ENCODE measurements at regions not wholly inside any gene's neighbourhood (a gene's known extent, or its start where the extent isn't known, plus 50 kb on each side); places are given as distances from the start of the nearest gene placed in this dataset.

DNA sequence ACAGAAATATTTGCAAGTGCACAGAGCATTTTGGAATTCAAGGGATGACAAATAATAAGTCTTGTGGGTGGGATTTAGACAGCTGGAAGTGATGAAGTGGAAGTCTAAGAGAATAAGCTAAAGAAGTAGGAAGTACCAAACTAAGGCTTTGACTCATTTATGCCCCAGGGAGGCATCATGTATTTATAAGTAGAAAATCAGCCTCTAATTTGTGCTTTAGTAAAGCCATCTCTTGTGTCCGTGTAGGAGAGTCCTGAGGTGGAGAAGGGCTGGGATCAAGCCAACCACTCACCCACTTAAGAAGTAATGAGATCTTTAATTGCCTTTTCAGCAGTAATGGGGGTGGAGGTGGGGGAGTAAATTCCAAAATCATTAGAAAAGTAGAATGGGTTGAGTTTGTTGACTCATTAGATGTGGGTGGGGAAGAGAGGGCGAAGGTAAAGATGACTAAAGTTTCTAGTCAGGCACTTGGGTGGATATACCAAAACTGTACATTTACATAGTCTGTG lies 356.7 kb downstream of the STIM2 start:
- ChIA-PET CTCF (no interaction called here), POLR2A (no interaction called here)
- H3K27ac Mint-ChIP-seq = no peak overlapping the region
- no peak for DNase-seq
- Histone ChIP-seq H3K27ac (ENCODE audit: low read depth, low read length) (no peak overlapping the region), H3K4me1 (ENCODE audit: insufficient read depth, low read length) (no peaks in the 10 kb centered on the region), H3K27me3 (ENCODE audit: insufficient read depth, low read length, poor library complexity, severe bottlenecking) (no peaks in the 10 kb centered on the region), H3K9me3 (ENCODE audit: low read length) (no peaks in the 10 kb centered on the region), H3K4me3 (ENCODE audit: low read length) (no peak overlapping the region), H3K36me3 (ENCODE audit: insufficient read depth, low read length) (no peaks in the 10 kb centered on the region)
- no peaks in the 10 kb centered on the region for H3K4me1 Mint-ChIP-seq
- H3K9me3 Mint-ChIP-seq = peaks cover 0 to 6% (median 5%) of the 10 kb centered on the region in 5 donors
- no peak overlapping the region for H3K4me3 Mint-ChIP-seq
- H3K27me3 Mint-ChIP-seq = no peaks in the 10 kb centered on the region
- no peaks in the 10 kb centered on the region for H3K36me3 Mint-ChIP-seq

DNA sequence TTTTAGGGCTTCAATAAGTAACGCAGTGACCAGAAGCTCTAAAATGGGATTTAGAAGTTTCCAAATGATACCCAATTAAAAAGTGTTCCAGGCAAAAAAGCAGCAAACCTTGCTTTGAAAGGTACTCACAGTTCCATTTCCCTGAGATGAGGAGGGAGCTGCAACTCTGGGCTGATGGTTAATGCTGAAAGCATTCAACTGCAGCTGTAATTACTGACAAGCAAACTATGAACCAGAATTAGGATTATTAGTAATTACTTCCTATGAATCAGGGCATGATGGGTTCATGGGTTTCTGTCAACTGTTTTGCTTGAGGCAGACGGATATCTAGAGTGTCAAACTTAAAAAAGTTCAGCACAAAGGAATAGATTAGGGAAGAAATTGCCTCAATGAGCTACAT lies 357.4 kb downstream of the STIM2 start:
- no peaks in the 10 kb centered on the region for H3K36me3 Mint-ChIP-seq
- H3K4me1 Mint-ChIP-seq = no peaks in the 10 kb centered on the region
- H3K9me3 Mint-ChIP-seq = peaks cover 0 to 6% (median 5%) of the 10 kb centered on the region in 5 donors
- H3K27ac ChIP-seq (ENCODE audit: low read depth, low read length) = no peak overlapping the region
- H3K27ac Mint-ChIP-seq = no peak overlapping the region
- no peaks in the 10 kb centered on the region for H3K4me1 ChIP-seq (ENCODE audit: insufficient read depth, low read length)
- no peak overlapping the region for H3K4me3 Mint-ChIP-seq
- no peak for DNase-seq
- no peaks in the 10 kb centered on the region for H3K36me3 ChIP-seq (ENCODE audit: insufficient read depth, low read length)
- POLR2A ChIA-PET = no interaction called here
- no peak overlapping the region for H3K4me3 ChIP-seq (ENCODE audit: low read length)
- H3K27me3 ChIP-seq (ENCODE audit: insufficient read depth, low read length, poor library complexity, severe bottlenecking) = no peaks in the 10 kb centered on the region
- H3K9me3 ChIP-seq (ENCODE audit: low read length) = no peaks in the 10 kb centered on the region
- CTCF ChIA-PET = no interaction called here
- no peaks in the 10 kb centered on the region for H3K27me3 Mint-ChIP-seq

GRCh38 chr4:27223326-27223725 lies 362.7 kb downstream of the STIM2 start:
- ChIA-PET POLR2A (no interaction called here), CTCF (no interaction called here)
- Histone ChIP-seq H3K27ac (ENCODE audit: low read depth, low read length) (no peak overlapping the region), H3K4me3 (ENCODE audit: low read length) (no peak overlapping the region), H3K4me1 (ENCODE audit: insufficient read depth, low read length) (no peaks in the 10 kb centered on the region), H3K9me3 (ENCODE audit: low read length) (no peaks in the 10 kb centered on the region), H3K36me3 (ENCODE audit: insufficient read depth, low read length) (no peaks in the 10 kb centered on the region), H3K27me3 (ENCODE audit: insufficient read depth, low read length, poor library complexity, severe bottlenecking) (no peaks in the 10 kb centered on the region)
- DNase-seq = no peak
- Mint-ChIP-seq H3K27me3 (peaks cover 2 to 3% of the 10 kb centered on the region in 2 donors), H3K27ac (no peak overlapping the region), H3K4me3 (no peak overlapping the region), H3K9me3 (peaks cover 0 to 9% (median 7%) of the 10 kb centered on the region in 5 donors), H3K36me3 (no peaks in the 10 kb centered on the region), H3K4me1 (no peaks in the 10 kb centered on the region)

GRCh38 chr4:27233531-27233930 lies 372.9 kb downstream of the STIM2 start:
- H3K27ac ChIP-seq (ENCODE audit: low read depth, low read length) = no peak overlapping the region
- POLR2A ChIA-PET = no interaction called here
- H3K9me3 Mint-ChIP-seq = no peaks in the 10 kb centered on the region

DNA sequence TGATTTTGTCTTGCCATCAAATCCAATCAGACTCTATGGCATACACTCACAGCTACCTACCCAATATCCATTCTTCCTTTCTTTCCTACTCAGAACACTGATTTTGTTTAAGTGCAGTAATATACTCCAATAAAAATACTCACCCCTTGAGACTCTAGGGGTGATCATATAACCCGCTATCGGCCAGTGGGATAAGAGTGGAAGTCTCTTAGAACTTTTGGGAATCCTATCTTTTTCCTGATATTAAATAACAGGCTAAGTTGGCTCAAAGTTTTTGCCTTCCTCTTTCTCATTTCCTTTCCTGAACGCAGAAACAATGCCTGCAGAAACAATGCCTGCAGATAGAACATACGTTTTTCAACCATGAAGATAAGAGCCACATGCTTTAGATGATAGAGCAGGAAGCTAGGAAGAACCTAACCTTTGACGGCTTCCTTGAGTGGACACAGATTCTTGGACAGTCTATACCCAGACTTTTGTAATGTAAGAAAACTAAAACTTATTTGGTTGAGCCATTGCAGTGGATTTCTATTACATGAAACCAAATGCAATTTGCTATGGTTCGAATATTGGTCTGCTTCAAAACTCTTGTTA lies 373.8 kb downstream of the STIM2 start:
- H3K36me3 Mint-ChIP-seq = no peaks in the 10 kb centered on the region
- no peak for DNase-seq
- ChIA-PET POLR2A (no interaction called here), CTCF (no interaction called here)
- Histone ChIP-seq H3K9me3 (ENCODE audit: low read length) (no peaks in the 10 kb centered on the region), H3K36me3 (ENCODE audit: insufficient read depth, low read length) (no peaks in the 10 kb centered on the region), H3K4me1 (ENCODE audit: insufficient read depth, low read length) (no peaks in the 10 kb centered on the region), H3K27ac (ENCODE audit: low read depth, low read length) (no peak overlapping the region), H3K27me3 (ENCODE audit: insufficient read depth, low read length, poor library complexity, severe bottlenecking) (no peaks in the 10 kb centered on the region), H3K4me3 (ENCODE audit: low read length) (no peak overlapping the region)
- no peaks in the 10 kb centered on the region for H3K27me3 Mint-ChIP-seq
- H3K27ac Mint-ChIP-seq = no peak overlapping the region
- no peaks in the 10 kb centered on the region for H3K9me3 Mint-ChIP-seq
- no peaks in the 10 kb centered on the region for H3K4me1 Mint-ChIP-seq
- H3K4me3 Mint-ChIP-seq = no peak overlapping the region

More at GRCh38 chr4:27233531-27233930, 372.9 kb downstream of the STIM2 start:
- H3K27me3 ChIP-seq (ENCODE audit: insufficient read depth, low read length, poor library complexity, severe bottlenecking) = no peaks in the 10 kb centered on the region
- no peaks in the 10 kb centered on the region for H3K4me1 ChIP-seq (ENCODE audit: insufficient read depth, low read length)
- Mint-ChIP-seq H3K27me3 (no peaks in the 10 kb centered on the region), H3K4me3 (no peak overlapping the region), H3K27ac (no peak overlapping the region), H3K4me1 (no peaks in the 10 kb centered on the region), H3K36me3 (no peaks in the 10 kb centered on the region)
- DNase-seq = no peak
- H3K4me3 ChIP-seq (ENCODE audit: low read length) = no peak overlapping the region
- CTCF ChIA-PET = no interaction called here
- H3K36me3 ChIP-seq (ENCODE audit: insufficient read depth, low read length) = no peaks in the 10 kb centered on the region
- no peaks in the 10 kb centered on the region for H3K9me3 ChIP-seq (ENCODE audit: low read length)

- ChIA-PET CTCF (no interaction called here), POLR2A (no interaction called here)
- Histone ChIP-seq H3K27me3 (ENCODE audit: insufficient read depth, low read length, poor library complexity, severe bottlenecking) (no peaks in the 10 kb centered on the region), H3K27ac (ENCODE audit: low read depth, low read length) (no peak overlapping the region), H3K4me3 (ENCODE audit: low read length) (no peak overlapping the region), H3K9me3 (ENCODE audit: low read length) (no peaks in the 10 kb centered on the region), H3K36me3 (ENCODE audit: insufficient read depth, low read length) (no peaks in the 10 kb centered on the region), H3K4me1 (ENCODE audit: insufficient read depth, low read length) (no peaks in the 10 kb centered on the region)
- Mint-ChIP-seq H3K4me1 (no peaks in the 10 kb centered on the region), H3K36me3 (no peaks in the 10 kb centered on the region), H3K4me3 (no peak overlapping the region), H3K27ac (no peak overlapping the region), H3K27me3 (no peaks in the 10 kb centered on the region), H3K9me3 (peaks cover 0 to 3% (median 0%) of the 10 kb centered on the region in 5 donors)
- no peak for DNase-seq
Measured at GRCh38 chr4:27239641-27240040, 379.0 kb downstream of the STIM2 start.

- H3K4me3 Mint-ChIP-seq = no peak overlapping the region
- DNase-seq = no peak
- Histone ChIP-seq H3K27ac (ENCODE audit: low read depth, low read length) (no peak overlapping the region), H3K9me3 (ENCODE audit: low read length) (no peaks in the 10 kb centered on the region), H3K27me3 (ENCODE audit: insufficient read depth, low read length, poor library complexity, severe bottlenecking) (no peaks in the 10 kb centered on the region), H3K36me3 (ENCODE audit: insufficient read depth, low read length) (no peaks in the 10 kb centered on the region), H3K4me3 (ENCODE audit: low read length) (no peak overlapping the region), H3K4me1 (ENCODE audit: insufficient read depth, low read length) (no peaks in the 10 kb centered on the region)
- no peaks in the 10 kb centered on the region for H3K4me1 Mint-ChIP-seq
- ChIA-PET POLR2A (no interaction called here), CTCF (no interaction called here)
- H3K27me3 Mint-ChIP-seq = no peaks in the 10 kb centered on the region
- H3K9me3 Mint-ChIP-seq = peaks cover 0 to 3% (median 2%) of the 10 kb centered on the region in 5 donors
- no peaks in the 10 kb centered on the region for H3K36me3 Mint-ChIP-seq
- H3K27ac Mint-ChIP-seq = no peak overlapping the region
Measured at GRCh38 chr4:27242217-27242616, 381.6 kb downstream of the STIM2 start.

GRCh38 chr4:27245216-27245615 lies 384.6 kb downstream of the STIM2 start:
- POLR2A ChIA-PET = no interaction called here
- H3K4me3 ChIP-seq (ENCODE audit: low read length) = no peak overlapping the region
- no peak overlapping the region for H3K27ac ChIP-seq (ENCODE audit: low read depth, low read length)
- no peaks in the 10 kb centered on the region for H3K36me3 ChIP-seq (ENCODE audit: insufficient read depth, low read length)
- no peaks in the 10 kb centered on the region for H3K4me1 ChIP-seq (ENCODE audit: insufficient read depth, low read length)
- Mint-ChIP-seq H3K36me3 (no peaks in the 10 kb centered on the region), H3K9me3 (peaks cover 0 to 3% (median 2%) of the 10 kb centered on the region in 5 donors), H3K4me1 (no peaks in the 10 kb centered on the region), H3K4me3 (no peak overlapping the region), H3K27me3 (no peaks in the 10 kb centered on the region), H3K27ac (no peak overlapping the region)
- H3K9me3 ChIP-seq (ENCODE audit: low read length) = no peaks in the 10 kb centered on the region
- CTCF ChIA-PET = no interaction called here
- no peak for DNase-seq
- no peaks in the 10 kb centered on the region for H3K27me3 ChIP-seq (ENCODE audit: insufficient read depth, low read length, poor library complexity, severe bottlenecking)

DNA sequence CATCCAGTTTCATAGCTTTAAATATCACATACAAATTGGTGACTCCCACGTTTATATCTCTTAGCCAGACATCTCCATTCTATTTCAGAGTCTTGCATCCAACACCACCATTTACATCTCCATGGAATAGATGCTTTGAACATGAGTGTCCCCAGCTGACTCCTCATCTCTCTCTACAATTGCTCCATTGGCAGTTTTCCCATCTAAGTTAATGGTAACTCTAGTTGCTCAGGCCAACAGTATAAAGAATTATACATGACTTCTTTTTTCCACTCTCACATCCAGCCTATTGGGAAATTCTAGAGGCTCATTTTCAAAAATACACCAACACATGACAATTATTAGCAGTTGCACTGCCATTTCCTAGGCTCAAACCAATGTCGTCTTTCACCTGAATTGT lies 388.2 kb downstream of the STIM2 start:
- H3K36me3 Mint-ChIP-seq = no peaks in the 10 kb centered on the region
- no peak for DNase-seq
- H3K27me3 Mint-ChIP-seq = no peaks in the 10 kb centered on the region
- Histone ChIP-seq H3K27ac (ENCODE audit: low read depth, low read length) (no peak overlapping the region), H3K27me3 (ENCODE audit: insufficient read depth, low read length, poor library complexity, severe bottlenecking) (no peaks in the 10 kb centered on the region), H3K4me3 (ENCODE audit: low read length) (no peak overlapping the region), H3K9me3 (ENCODE audit: low read length) (no peaks in the 10 kb centered on the region), H3K36me3 (ENCODE audit: insufficient read depth, low read length) (no peaks in the 10 kb centered on the region), H3K4me1 (ENCODE audit: insufficient read depth, low read length) (no peaks in the 10 kb centered on the region)
- no peak overlapping the region for H3K27ac Mint-ChIP-seq
- ChIA-PET CTCF (no interaction called here), POLR2A (no interaction called here)
- H3K4me1 Mint-ChIP-seq = no peaks in the 10 kb centered on the region
- H3K9me3 Mint-ChIP-seq = peaks cover 0 to 7% (median 2%) of the 10 kb centered on the region in 5 donors
- no peak overlapping the region for H3K4me3 Mint-ChIP-seq
